Activated CD4-positive, alpha-beta T cell treated with anti-CD3 and anti-CD28 coated beads for 48 hours (primary cell): ENCODE measurements at regions not wholly inside any gene's neighbourhood (a gene's known extent, or its start where the extent isn't known, plus 50 kb on each side); places are given as distances from the start of the nearest gene placed in this dataset.
A peak's percentile ranks its signal among the peaks of the same experiment; 100 is the strongest.

Experiments used
- DNase-seq: peaks from one replicate; pipeline ENCODE4 v3.0.0-alpha.2; 2020

DNA sequence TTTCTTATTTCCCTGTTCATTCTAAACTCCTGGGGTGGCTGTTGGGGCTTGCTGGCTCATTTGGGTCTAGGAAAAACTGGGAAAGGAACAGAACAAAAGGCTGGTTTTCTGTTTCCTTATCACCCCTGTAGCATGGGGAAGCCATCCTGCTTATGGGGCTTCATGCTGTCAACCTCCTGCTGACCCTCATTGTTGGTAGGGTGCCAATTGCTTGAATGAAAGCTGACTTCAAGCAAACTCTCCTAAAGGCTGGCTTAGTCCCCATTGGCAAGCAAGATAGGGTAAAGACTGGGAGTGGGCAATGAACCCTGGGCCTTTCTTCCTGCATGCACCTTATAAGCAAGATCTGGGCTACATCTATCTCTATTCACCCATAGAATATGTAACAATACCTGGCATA lies 511.6 kb downstream of the DMAC1 start:
- DNase-seq = no peak

DNA sequence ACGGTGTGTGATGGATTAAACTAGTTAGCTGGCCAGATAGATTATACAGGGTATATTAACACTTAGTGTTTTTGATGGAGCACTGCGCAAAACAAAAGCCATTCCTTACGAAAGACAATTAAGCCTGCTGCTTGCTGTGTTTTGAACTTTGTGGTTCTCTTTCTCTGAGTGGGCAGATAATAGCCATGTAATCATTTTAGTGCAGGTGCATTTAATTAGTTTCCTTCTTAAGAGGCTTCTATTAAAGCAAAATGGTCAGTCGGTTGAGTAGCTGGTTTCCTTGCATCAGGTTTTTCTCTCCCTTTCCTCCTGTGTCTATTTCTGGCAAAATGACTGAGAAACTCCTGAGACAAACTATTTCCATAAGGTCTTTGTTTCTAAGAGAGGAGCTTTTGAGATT lies 512.5 kb downstream of the DMAC1 start:
- DNase-seq = no peak

DNA sequence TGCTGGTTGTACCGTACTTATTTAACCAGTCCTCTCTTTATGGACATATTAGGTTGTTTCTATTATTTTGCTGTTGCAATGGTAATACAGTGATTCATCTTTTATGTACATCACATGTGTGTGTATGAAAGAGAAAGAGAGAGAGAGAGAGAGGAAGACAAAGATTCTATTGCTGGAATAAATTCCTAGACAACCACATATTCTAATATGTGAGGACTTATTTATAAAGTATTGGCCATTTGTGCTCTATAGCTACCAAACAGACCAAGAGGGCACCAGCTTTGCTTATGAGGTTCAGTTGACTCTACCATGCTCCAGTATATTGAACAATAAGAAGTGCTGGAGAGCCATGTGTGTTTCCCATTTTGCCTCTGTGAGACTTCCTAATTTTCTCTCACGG lies 513.5 kb downstream of the DMAC1 start:
- DNase-seq = no peak

DNA sequence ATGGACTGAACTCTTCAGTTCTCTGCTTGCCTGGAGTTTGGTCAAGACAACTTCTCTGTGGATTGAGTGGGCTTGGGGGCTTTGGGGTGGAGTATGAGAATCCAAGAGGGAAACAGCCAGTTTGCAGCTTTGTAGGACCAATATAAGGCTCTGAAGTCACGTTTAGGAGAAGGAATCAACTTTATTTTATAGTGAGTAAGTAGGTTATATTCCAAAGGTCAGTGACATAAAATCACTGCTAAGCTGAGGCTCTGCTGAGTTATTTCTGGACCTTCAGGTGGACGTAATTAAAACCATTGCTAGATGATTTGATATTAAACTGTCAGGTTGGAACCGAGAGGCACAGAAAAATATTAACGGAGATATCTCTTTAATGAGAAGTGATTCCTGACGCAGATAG lies 514.4 kb downstream of the DMAC1 start:
- DNase-seq = no peak

DNA sequence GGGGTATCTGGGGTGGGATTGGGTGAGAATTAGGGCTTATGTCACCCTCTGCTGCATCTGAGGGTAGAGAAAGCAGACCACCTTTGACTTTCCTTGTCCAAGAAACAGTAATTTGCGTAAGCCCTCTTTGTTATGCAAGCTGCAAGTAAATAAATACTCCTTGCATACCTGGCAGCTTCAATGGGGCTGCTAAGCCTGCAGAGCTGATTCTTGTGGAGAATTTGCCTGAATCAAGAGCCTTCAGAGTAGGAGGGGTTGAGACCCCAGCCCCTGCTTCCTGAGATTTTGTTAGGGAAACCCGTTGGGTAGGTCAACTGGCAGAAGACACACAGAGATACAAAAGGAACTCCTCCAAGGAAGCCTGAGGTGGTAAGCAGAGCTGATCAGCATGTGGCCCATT lies 515.1 kb downstream of the DMAC1 start:
- DNase-seq = no peak

DNA sequence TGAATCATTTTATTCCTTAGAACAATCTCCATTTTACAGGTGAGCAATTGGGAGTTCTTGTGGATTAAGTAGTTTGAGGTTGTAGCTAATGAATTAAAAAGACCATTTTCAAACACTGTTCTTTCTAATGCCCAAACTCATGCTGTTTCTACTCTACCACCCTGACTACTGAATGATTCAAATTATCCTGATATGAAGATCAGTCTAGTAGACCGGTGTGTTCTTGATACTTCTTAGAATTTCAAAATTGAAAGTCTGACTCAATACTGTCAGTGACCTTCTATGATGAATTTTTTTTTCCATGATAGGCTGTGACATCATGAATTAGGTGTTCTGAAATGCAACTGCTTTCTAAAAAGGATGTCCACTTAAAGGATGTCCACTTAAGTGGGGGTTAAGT lies 515.5 kb downstream of the DMAC1 start:
- DNase-seq = no peak

DNA sequence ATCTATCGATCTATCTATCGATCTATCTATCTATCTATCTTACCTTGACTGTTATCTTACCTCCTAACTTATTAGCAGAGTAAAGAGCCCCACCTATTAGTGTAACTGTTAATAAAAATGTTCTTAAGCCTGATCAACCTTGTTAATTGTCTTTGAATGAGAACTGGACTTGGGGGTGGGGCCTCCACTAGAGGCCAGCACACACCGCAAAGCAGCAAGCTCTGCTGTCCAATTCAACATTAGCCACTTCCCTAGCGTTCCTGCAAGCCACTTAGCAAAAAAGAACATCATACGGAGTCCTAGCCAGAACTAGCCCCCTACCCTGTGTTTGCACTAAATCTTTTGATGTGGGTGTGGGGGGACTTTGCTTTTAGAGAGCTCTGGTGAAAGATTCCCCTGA lies 515.8 kb downstream of the KDM4C start:
- DNase-seq = no peak

DNA sequence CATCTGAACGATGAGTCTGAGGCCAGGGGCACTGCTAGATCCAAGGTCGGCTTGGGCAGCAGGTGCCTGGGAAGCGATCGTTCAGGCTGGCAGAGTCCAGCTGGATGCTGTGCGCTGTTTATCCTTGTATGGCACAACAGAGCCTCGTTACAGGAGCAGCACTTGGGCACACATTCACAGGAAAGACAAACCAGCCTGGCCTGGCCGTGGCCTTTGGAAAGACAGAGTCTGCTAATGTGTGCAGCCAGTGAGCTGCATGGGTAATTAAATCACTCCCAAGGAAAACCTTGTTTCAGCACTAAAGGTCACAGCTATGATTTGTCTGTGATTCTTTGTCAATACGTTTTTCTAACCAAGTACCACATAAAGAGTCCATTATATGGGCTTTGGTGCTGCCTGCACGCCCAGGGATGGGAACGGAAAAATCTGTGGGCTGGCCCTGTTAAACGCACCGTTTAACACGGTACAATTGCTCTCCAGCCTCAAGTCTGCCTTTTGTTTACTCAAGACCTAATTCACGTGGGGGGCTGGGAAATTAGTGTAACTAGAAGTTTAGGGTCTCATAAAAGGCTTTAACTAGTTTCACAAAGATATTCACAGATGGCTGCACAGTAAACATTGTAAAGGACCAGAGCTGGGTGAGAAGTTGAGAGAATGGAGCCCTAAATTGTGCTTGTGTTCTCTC lies 509.3 kb downstream of the KDM4C start:
- DNase-seq = no peak

DNA sequence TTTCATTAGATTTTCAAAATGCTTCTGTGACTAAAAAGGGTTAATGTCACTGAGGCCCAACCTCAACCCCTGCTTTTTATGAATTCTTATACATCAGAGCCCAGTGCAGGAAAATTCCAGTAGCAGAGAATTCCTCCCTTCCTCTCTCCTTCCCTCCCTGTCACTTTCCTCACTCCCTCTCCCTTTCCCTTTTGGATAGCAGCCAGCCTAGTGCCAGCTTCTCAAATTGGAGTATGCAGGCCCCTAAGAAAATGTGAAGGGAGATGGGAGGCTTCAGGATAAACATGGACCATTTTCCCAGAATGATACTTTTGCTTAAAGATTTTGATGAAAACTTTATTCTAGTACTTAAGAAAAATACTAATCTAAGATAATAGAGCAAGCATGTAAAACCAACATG lies 507.4 kb downstream of the KDM4C start:
- DNase-seq = no peak

DNA sequence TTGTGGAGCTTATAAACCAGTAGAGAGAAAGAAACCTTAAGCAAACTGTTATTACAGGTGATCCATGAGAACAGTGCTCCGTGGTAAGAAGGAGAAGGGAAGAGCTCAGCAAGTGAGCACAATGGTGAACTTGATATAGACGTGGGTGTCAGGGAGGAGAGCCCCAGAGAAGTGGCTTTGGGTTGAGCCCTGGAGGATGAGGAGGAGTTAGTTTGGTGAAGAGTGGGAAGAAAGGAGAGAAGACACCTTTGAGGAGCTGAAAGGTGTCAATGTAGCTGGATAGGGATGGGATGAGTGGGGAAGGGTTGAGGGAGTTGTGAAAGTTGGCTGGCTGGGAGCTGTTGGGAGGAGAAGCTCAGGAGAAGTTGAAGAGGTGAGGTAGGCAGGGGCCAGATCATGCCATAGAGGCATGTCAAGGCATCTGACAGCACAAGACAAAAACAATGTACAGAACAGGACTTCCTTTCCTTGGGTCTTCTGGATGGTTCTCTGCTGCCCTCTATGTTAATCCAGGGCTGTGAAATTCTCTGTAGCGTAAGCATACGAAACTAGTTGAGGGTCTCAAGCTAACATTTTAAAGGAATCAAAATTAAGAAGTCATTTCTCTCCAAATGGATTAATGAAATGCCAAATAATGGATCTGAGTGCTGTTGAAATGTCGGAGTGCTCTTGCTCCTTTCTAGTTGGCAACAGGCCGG lies 501.9 kb downstream of the KDM4C start:
- no peak for DNase-seq

DNA sequence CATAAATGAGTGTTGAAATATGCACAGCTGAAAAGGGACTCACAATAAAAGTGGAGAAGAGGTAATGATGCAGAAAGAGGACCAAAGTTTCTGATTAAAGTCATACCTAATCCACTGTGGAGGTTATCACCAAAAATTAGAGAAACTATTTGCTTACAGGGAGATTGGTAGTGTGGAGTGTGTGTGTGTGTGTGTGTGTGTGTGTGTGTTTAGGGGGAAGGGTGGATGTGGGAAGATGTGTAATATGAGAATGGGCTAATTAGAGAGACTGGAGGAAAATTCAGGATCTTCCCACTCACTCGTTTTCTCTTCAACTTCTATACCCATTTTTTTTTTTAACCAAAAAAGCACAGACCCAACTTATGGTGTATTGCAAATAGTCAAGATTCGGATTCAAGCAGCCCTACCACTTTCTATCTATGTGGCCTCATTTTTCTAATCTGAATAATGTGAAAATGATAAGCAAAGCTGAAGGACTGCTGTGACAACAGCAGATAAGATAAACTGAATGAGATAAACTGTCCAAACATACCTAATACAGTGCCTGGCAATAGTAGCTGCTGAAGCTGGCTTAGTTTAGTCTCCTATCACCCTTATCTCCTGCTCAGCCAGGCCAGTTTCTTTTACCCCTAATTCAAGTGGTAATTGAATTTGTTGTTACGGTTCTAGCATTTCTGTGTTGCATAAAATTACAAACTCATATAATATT lies 501.1 kb downstream of the KDM4C start:
- DNase-seq = no peak

DNA sequence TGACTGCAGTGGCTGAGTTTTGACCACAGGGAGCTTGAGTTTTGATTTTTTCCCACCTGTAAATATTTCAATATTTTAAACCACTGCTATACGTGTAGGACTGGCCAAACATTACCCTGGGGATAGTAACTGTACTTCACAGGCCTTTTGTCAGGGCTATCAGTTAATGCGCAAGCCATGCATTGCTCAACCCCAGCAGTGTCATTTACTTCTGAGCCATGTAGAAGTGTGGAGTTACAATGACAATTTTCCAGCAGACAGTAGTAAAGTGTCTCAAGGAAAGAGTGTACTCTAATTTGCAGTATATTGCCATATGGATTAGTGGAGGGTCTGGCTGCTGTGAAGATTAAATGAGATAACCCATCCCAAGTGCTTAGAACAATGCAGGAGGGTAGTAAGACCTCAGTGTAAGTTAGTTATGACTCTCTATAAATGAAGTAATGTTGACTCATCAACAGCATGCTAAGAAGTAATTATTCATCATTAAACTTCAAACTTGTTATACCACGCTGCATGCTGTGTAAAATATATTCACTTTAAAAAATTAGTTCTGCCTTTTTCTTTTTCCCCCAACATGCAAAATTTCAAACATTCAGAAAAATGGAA lies 489.2 kb downstream of the KDM4C start:
- no peak for DNase-seq

DNA sequence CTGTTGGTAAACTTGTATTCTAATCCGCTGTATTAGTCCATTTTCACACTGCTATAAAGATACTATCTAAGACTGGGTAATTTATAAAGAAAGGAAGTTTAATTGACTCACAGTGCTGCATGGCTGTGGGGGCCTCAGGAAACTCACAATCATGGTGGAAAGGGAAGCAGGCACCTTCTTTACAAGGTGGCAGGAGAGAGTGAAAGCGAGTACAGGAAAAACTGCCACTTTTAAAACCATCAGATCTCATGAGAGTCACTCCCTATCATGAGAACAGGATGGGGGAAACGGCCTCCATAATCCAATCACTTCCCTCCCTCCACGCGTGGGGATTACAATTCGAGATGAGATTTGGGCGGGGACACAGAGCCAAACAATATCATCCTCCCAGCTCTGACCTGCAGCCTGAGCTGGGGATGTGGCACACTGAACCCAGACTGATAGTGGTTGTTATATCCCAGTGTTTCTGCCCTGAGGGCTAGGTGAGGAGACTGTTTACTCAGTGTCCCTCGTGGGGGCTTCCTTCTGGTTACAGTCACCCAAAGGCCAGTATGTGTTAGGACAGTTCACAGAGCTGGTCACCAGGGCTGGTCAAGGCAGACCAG lies 488.3 kb downstream of the KDM4C start:
- DNase-seq = no peak

DNA sequence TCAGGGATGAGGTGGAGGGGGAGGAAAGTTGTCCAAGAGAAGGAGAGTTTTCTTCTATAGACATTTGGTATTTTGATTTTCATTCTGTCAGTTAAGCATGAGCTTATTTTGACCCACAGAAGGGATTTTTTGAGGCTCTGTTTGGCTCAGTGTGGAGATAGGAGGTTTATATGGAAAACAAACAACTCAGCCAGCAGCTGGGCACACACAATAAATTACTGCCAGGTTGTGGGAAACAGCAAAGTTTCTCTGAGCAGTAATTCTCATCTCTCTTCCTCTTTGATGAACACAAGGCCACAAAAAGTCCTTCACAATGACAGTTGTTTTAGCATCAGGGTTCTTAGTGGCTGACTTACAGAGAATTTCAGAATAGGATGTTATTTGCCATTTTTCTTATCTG lies 486.1 kb downstream of the KDM4C start:
- DNase-seq = no peak

DNA sequence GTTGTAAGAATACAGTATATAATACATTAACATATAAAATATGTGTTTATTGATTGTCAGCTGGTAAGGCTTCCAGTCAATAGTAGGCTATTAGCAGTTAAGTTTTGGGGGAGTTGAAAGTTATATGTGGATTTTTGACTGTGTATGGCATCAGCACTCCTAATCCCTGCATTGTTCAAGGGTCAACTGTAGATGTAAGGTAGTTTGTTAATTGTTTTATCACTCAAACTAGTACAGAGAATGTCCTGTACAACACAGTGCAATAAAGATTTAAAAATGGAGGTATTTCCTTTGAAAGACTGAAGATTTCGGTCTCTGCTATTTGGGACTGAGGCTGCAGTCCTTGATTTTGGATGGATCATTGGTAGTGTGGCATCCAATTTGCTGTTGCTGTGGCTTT lies 484.4 kb downstream of the KDM4C start:
- no peak for DNase-seq

DNA sequence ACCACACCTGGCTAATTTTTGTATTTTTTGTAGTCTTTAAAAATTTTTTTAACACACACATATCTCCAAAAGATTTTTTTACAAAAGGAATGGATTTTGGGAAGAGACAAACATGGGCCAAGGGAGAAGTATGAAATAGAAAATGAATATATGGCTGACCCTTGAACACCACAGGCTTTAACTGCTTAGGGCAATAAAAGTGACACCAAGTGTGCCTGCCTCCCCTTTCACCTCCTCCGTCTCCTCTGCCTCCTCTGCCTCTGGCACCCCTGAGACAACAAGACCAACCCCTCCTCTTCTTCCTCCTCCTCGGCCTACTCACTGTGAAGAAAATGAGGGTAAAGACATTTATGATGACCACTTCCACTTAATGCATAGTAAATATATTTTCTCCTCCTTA lies 483.9 kb downstream of the KDM4C start:
- DNase-seq = no peak

DNA sequence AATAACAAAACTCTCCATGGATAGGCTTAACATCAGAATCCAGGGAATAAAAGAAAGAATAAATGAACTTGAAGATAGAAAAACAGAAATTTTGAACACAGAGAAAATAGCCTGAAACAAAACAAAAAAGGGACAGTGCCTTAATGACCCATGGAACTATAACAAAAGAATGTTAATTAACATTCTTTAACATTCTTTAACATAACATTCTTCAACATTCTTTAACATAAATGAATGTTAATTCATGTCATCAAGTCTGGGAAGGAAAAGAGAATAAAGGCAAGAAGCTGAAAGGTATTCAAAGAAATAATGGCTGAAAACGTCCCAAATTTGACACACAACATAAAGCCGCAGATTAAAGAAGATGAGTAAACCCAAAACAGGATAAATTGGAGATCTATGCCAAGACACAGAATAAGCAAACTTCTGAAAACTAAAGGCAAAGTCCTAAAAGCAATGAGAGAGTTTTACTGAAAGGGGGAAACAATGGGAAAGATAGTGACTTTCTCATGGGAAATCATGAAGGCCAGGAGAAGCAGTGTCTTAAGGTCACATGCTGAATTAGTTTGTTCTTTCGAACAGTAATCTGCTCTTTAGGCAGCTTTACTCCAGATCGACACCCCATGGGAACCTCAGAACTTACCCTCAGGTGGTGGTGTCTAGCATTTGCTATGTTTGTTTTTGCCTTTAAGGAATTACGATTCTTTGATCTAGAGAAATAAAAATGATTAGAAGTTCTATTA lies 483.0 kb downstream of the KDM4C start:
- no peak for DNase-seq

DNA sequence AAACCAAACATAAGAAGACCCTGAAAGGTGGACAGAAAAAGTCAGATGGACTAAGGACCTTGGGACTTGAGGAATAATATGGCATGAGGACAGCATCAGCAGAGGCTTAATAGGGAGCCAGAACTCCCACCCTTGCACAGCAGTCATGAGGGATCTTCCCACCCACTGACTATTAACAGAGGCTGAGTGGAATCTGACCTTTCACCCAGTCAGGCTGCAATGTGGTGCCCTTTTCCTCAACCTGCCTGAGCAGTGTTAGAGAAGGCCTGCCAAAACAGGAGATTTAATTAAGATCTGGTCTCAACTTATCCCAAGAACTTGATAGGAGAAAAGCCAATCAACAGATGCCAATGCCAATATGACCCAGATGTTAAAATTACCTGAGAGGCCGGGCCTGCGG lies 481.9 kb downstream of the KDM4C start:
- no peak for DNase-seq

DNA sequence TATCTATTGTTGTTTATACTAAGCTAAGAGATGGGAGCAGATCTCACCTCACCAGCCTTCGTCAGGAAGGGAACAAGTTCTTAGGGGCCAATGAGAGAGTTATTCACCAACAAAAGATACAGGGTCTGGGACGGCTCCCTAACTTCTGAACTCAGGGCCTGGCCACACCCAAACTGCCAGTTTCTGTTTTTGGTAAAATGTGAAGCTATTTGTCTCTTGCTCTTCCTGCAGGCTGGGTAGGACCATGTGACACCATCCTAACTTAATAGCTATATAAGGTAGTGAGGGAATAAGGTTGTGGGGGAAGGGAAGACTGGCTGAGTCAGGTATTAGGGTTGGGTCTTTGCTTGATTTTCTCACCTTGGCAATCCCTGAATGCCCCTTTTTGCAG lies 480.5 kb downstream of the KDM4C start:
- no peak for DNase-seq

DNA sequence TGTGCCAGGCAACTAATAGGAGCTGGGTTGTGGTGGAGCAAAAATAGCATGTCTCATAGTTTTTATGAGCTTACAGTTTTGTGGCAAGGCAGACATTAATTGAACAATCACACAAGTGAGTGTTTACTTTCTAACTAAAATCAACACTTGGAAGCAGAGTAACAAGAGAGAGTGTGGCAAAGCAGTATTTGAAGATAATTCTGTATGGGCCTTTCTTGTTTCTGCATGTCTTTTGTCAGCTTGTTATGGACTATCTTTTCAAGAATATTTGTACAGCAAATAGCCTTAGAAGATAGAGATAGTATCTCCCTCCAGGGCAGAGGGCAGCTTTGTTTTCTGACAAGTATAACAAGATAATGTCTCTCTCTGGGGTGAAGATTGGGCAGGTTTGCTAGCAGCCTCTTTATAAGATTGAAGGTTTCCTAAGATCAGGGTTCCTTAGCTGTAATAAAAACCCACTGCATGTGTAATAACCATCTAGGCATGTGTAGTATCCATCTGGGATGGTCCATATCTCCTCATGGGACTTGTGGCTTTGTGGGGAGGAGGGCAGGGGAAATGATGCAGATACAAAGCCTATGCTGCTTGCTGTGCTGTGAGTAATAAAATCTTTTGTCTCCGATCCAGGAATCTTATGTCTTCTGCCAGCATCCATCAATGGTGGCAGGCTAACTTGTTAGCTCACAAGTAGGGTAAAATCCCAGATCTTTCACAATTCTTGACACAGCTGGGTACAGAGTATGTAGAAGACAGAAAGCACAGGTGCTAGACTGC lies 479.9 kb downstream of the KDM4C start:
- no peak for DNase-seq

DNA sequence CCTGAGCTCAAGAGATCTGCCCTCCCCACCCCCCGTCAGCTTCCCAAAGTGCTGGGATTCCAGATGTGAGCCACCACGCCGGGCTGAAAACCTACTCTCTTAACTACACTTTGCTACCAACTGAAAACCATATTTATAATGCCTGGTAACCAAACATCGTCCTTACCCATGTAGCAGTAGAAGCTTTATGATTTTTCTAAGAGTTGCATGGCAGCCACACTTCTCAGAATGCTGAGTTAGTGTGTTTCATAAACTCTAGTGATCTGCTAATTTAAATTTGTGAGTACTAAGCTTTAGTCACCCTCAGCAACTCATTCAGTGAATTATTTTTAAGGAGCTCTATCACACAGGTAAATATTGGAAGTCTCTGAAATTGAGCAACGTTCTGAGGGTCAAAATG lies 478.4 kb downstream of the KDM4C start:
- DNase-seq = no peak

DNA sequence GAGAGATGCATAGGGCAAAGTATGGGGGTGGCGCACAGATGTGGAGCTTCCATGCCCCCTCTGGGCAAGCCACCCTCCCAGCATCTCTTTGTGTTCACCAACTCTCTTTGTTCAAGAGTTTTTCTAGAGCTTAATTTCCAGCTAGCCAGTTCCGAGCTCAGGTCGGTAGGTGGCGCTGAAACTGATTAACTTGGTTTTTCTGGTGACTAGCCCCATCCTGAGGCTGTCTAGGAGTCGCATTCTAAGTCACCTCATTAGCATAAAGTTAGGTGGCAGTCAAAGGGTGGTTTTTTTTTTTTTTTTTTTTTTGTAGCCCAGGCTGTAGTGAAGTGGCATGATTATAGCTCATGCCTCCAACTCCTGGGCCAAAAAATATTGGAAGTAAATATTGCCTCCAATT lies 476.4 kb downstream of the KDM4C start:
- peak; percentile 74 for DNase-seq
